Dendritic cell treated with granulocyte-macrophage colony-stimulating factor and Interleukin-4, amounts not matched to agents 40 ng/mL and 50 ng/mL, for 4 days (primary cell): ENCODE measurements at regions not wholly inside any gene's neighbourhood (a gene's known extent, or its start where the extent isn't known, plus 50 kb on each side); places are given as distances from the start of the nearest gene placed in this dataset.
"Not testable (repeated sequence)": the region's sequence is repeated elsewhere in the genome, so short reads cannot be mapped to it uniquely, and the experiment has no call there.

Experiments used
- H3K27ac Mint-ChIP-seq: one replicate; pipeline ENCODE4 v1.8.0; 2022; ENCODE audit warnings: mild to moderate bottlenecking, mixed read lengths
- H3K27me3 Mint-ChIP-seq: one replicate; pipeline ENCODE4 v1.8.0; 2022; ENCODE audit warnings: mild to moderate bottlenecking, mixed read lengths
- H3K36me3 Mint-ChIP-seq: one replicate; pipeline ENCODE4 v1.8.0; 2022; ENCODE audit warnings: low read depth, mixed read lengths
- H3K4me1 Mint-ChIP-seq: one replicate; pipeline ENCODE4 v1.8.0; 2022; ENCODE audit warnings: low read depth, mixed read lengths
- H3K4me3 Mint-ChIP-seq: one replicate; pipeline ENCODE4 v1.8.0; 2022; ENCODE audit warnings: mild to moderate bottlenecking, moderate library complexity, mixed read lengths
- H3K9me3 Mint-ChIP-seq: one replicate; pipeline ENCODE4 v1.8.0; 2022; ENCODE audit warnings: mixed read lengths
- intact Hi-C: fragments of 100-400 bp; cut with micrococcal nuclease; formaldehyde crosslinking; loops from one replicate; pipeline ENCODE4 v1.15.0; 2022

GRCh38 chr17:63277629-63278028 is 168.5 kb downstream of the CYB561 start:
- intact Hi-C loops: loop anchor here (10.0 kb wide), 1 partner anchor 83 kb away; no protein-coding TSS in a partner anchor
- H3K4me1 Mint-ChIP-seq: peaks cover 39% of the 10 kb centered on the region
- no peak overlapping the region for H3K4me3 Mint-ChIP-seq
- no peaks in the 10 kb centered on the region for H3K9me3 Mint-ChIP-seq
- H3K36me3 Mint-ChIP-seq: no peaks in the 10 kb centered on the region
- H3K27ac Mint-ChIP-seq: no peak overlapping the region
- H3K27me3 Mint-ChIP-seq: no peaks in the 10 kb centered on the region

- Mint-ChIP-seq H3K4me1 (peaks cover 39% of the 10 kb centered on the region), H3K4me3 (no peak overlapping the region), H3K9me3 (peaks cover 6% of the 10 kb centered on the region), H3K27ac (peak overlapping the region; percentile 17), H3K36me3 (no peaks in the 10 kb centered on the region), H3K27me3 (no peaks in the 10 kb centered on the region)
- intact Hi-C loops: loop anchor here (10.0 kb wide), 1 partner anchor 84 kb away; no protein-coding TSS in a partner anchor
Observed at GRCh38 chr17:63278728-63279442, 167.2 kb downstream of the CYB561 start.

GRCh38 chr17:63279498-63280230 is 166.4 kb downstream of the CYB561 start:
- intact Hi-C loops: loop anchor here (10.0 kb wide), 1 partner anchor 85 kb away; no protein-coding TSS in a partner anchor
- peaks cover 39% of the 10 kb centered on the region for H3K4me1 Mint-ChIP-seq
- H3K27ac Mint-ChIP-seq: peak overlapping the region; percentile 11
- peaks cover 10% of the 10 kb centered on the region for H3K9me3 Mint-ChIP-seq
- no peaks in the 10 kb centered on the region for H3K36me3 Mint-ChIP-seq
- H3K27me3 Mint-ChIP-seq: no peaks in the 10 kb centered on the region
- no peak overlapping the region for H3K4me3 Mint-ChIP-seq

GRCh38 chr17:63282455-63282854 is 163.7 kb downstream of the CYB561 start:
- no peaks in the 10 kb centered on the region for H3K27me3 Mint-ChIP-seq
- H3K4me1 Mint-ChIP-seq: peaks cover 26% of the 10 kb centered on the region
- no peak overlapping the region for H3K4me3 Mint-ChIP-seq
- no peak overlapping the region for H3K27ac Mint-ChIP-seq
- intact Hi-C loops: no loop called here
- peaks cover 36% of the 10 kb centered on the region for H3K9me3 Mint-ChIP-seq
- peaks cover 9% of the 10 kb centered on the region for H3K36me3 Mint-ChIP-seq

GRCh38 chr17:63285551-63285950 is 160.6 kb downstream of the CYB561 start:
- peaks cover 9% of the 10 kb centered on the region for H3K36me3 Mint-ChIP-seq
- H3K9me3 Mint-ChIP-seq: peaks cover 45% of the 10 kb centered on the region
- peaks cover 19% of the 10 kb centered on the region for H3K4me1 Mint-ChIP-seq
- intact Hi-C loops: no loop called here
- no peaks in the 10 kb centered on the region for H3K27me3 Mint-ChIP-seq
- no peak overlapping the region for H3K27ac Mint-ChIP-seq
- no peak overlapping the region for H3K4me3 Mint-ChIP-seq

- Mint-ChIP-seq H3K4me3 (no peak overlapping the region), H3K4me1 (peaks cover 17% of the 10 kb centered on the region), H3K9me3 (peaks cover 45% of the 10 kb centered on the region), H3K27ac (no peak overlapping the region), H3K36me3 (peaks cover 9% of the 10 kb centered on the region), H3K27me3 (no peaks in the 10 kb centered on the region)
- intact Hi-C loops: no loop called here
Observed at GRCh38 chr17:63286254-63286653, 159.9 kb downstream of the CYB561 start.

- H3K27ac Mint-ChIP-seq, intact Hi-C loops, H3K27me3 Mint-ChIP-seq, H3K4me3 Mint-ChIP-seq, H3K36me3 Mint-ChIP-seq: not testable (repeated sequence)
- H3K4me1 Mint-ChIP-seq: peaks cover 18% of the 10 kb centered on the region
- H3K9me3 Mint-ChIP-seq: peaks cover 45% of the 10 kb centered on the region
Observed at GRCh38 chr17:63287006-63287405, 159.1 kb downstream of the CYB561 start.

GRCh38 chr17:63289931-63290330 is 156.2 kb downstream of the CYB561 start:
- peaks cover 9% of the 10 kb centered on the region for H3K36me3 Mint-ChIP-seq
- H3K9me3 Mint-ChIP-seq: peaks cover 33% of the 10 kb centered on the region
- H3K4me1 Mint-ChIP-seq: peaks cover 39% of the 10 kb centered on the region
- no peaks in the 10 kb centered on the region for H3K27me3 Mint-ChIP-seq
- H3K27ac Mint-ChIP-seq: no peak overlapping the region
- no peak overlapping the region for H3K4me3 Mint-ChIP-seq
- intact Hi-C loops: no loop called here

GRCh38 chr17:63290351-63290750 is 155.8 kb downstream of the CYB561 start:
- Mint-ChIP-seq H3K27ac (no peak overlapping the region), H3K36me3 (peaks cover 9% of the 10 kb centered on the region), H3K4me3 (no peak overlapping the region), H3K27me3 (no peaks in the 10 kb centered on the region), H3K4me1 (peaks cover 39% of the 10 kb centered on the region), H3K9me3 (peaks cover 28% of the 10 kb centered on the region)
- intact Hi-C loops: no loop called here

GRCh38 chr17:63290784-63291183 is 155.3 kb downstream of the CYB561 start:
- H3K36me3 Mint-ChIP-seq: peaks cover 9% of the 10 kb centered on the region

GRCh38 chr17:63291258-63291657 is 154.8 kb downstream of the CYB561 start:
- Mint-ChIP-seq H3K4me1 (peaks cover 39% of the 10 kb centered on the region), H3K36me3 (peaks cover 13% of the 10 kb centered on the region), H3K27me3 (no peaks in the 10 kb centered on the region), H3K9me3 (peaks cover 27% of the 10 kb centered on the region), H3K4me3 (no peak overlapping the region), H3K27ac (no peak overlapping the region)
- intact Hi-C loops: no loop called here

More at GRCh38 chr17:63290784-63291183, 155.3 kb downstream of the CYB561 start:
- no peaks in the 10 kb centered on the region for H3K27me3 Mint-ChIP-seq
- peaks cover 39% of the 10 kb centered on the region for H3K4me1 Mint-ChIP-seq
- H3K9me3 Mint-ChIP-seq: peaks cover 27% of the 10 kb centered on the region
- H3K4me3 Mint-ChIP-seq: no peak overlapping the region
- intact Hi-C loops: no loop called here
- no peak overlapping the region for H3K27ac Mint-ChIP-seq

- Mint-ChIP-seq H3K27me3 (no peaks in the 10 kb centered on the region), H3K36me3 (peaks cover 10% of the 10 kb centered on the region), H3K4me3 (no peak overlapping the region), H3K27ac (no peak overlapping the region), H3K4me1 (peaks cover 39% of the 10 kb centered on the region), H3K9me3 (peaks cover 27% of the 10 kb centered on the region)
- intact Hi-C loops: no loop called here
Observed at GRCh38 chr17:63292421-63292820, 153.7 kb downstream of the CYB561 start.

- intact Hi-C loops: no loop called here
- Mint-ChIP-seq H3K4me3 (no peak overlapping the region), H3K36me3 (peaks cover 10% of the 10 kb centered on the region), H3K4me1 (peaks cover 39% of the 10 kb centered on the region), H3K9me3 (peaks cover 26% of the 10 kb centered on the region), H3K27ac (peak overlapping the region; percentile 48), H3K27me3 (no peaks in the 10 kb centered on the region)
Observed at GRCh38 chr17:63293323-63294075, 152.6 kb downstream of the CYB561 start.

GRCh38 chr17:63294776-63295175 is 151.3 kb downstream of the CYB561 start:
- Mint-ChIP-seq H3K27me3 (no peaks in the 10 kb centered on the region), H3K4me1 (peaks cover 26% of the 10 kb centered on the region), H3K9me3 (peaks cover 33% of the 10 kb centered on the region), H3K27ac (no peak overlapping the region), H3K4me3 (no peak overlapping the region), H3K36me3 (peaks cover 10% of the 10 kb centered on the region)
- intact Hi-C loops: no loop called here
